Upper lobe of left lung (tissue), 4 donors: ENCODE measurements at regions not wholly inside any gene's neighbourhood (a gene's known extent, or its start where the extent isn't known, plus 50 kb on each side); places are given as distances from the start of the nearest gene placed in this dataset.

ENCODE experiments used
- EP300 ChIP-seq, 4 donors: sonication (generic); formaldehyde crosslinking; IDR thresholded peaks; one replicate each; pipeline ENCODE4 v1.5.1; 2017; ENCODE audit warnings: antibody characterized with exemption in 4 of 4, control low read depth in 2 of 4
- POLR2A ChIP-seq, 4 donors: fragments of 450-650 bp; IDR thresholded peaks; one replicate each; pipeline ENCODE4 v1.5.1; 2016 to 2017; ENCODE audit warnings: antibody characterized with exemption in 4 of 4, mild to moderate bottlenecking in 2 of 4
- POLR2AphosphoS5 ChIP-seq, 2 donors: sonication (generic); formaldehyde crosslinking; IDR thresholded peaks; one replicate each; pipeline ENCODE4 v1.5.1; 2017; ENCODE audit warnings: antibody characterized with exemption in 2 of 2
- TF ChIP-seq, protein P1 (sequence below), 6 experiments: fragments of 450-650 bp in 4 of 6; fragments of 200-600 bp in 2 of 6; sonication (generic) in 2 of 6; IDR thresholded peaks; one replicate each; pipeline ENCODE4 v1.5.1; 2016 to 2019; ENCODE audit warnings: antibody characterized with exemption in 6 of 6

DNA sequence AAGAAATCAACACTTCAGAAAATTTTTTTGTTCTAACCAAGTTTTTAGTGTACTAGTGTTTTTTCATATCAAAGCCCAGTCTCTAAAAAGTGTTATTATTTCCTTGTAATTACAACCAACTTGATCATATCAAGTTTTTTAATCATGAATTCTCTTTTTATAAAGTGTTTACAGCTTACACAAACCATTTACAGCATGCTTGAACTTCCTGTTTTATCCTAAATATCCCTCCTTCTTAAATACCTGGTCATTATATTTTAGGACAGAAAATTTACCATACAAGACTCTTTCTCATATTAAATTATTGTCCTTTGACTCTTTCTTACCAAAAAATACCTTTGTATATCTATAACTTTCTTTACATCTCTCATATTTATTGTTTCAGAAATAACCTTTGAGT lies 89.4 kb upstream of the NPY2R start:
- TF ChIP-seq, protein P1, sequence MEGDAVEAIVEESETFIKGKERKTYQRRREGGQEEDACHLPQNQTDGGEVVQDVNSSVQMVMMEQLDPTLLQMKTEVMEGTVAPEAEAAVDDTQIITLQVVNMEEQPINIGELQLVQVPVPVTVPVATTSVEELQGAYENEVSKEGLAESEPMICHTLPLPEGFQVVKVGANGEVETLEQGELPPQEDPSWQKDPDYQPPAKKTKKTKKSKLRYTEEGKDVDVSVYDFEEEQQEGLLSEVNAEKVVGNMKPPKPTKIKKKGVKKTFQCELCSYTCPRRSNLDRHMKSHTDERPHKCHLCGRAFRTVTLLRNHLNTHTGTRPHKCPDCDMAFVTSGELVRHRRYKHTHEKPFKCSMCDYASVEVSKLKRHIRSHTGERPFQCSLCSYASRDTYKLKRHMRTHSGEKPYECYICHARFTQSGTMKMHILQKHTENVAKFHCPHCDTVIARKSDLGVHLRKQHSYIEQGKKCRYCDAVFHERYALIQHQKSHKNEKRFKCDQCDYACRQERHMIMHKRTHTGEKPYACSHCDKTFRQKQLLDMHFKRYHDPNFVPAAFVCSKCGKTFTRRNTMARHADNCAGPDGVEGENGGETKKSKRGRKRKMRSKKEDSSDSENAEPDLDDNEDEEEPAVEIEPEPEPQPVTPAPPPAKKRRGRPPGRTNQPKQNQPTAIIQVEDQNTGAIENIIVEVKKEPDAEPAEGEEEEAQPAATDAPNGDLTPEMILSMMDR (IDR thresholded peaks at IDR 0.05), result no peak
- no peak for TF ChIP-seq POLR2A (IDR thresholded peaks at IDR 0.05)
- no peak for TF ChIP-seq POLR2AphosphoS5 (IDR thresholded peaks at IDR 0.05)
- TF ChIP-seq EP300 (IDR thresholded peaks at IDR 0.05), result no peak
